Hematopoietic multipotent progenitor cell treated with erythropoietin and hydrocortisone succinate and interleukin-3 and kit ligand, for 15 days (in vitro differentiated cells): ENCODE measurements at regions not wholly inside any gene's neighbourhood (a gene's known extent, or its start where the extent isn't known, plus 50 kb on each side); places are given as distances from the start of the nearest gene placed in this dataset.
"Not testable (repeated sequence)": the region's sequence is repeated elsewhere in the genome, so short reads cannot be mapped to it uniquely, and the experiment has no call there.

Experiments
- DNase-seq: peaks from one replicate; pipeline ENCODE4 v3.0.0-alpha.2; 2015; ENCODE audit warnings: low spot score

- DNase-seq = no peak
Observed at GRCh38 chr10:84701370-84701720, 373.0 kb downstream of the CCSER2 start.

DNA sequence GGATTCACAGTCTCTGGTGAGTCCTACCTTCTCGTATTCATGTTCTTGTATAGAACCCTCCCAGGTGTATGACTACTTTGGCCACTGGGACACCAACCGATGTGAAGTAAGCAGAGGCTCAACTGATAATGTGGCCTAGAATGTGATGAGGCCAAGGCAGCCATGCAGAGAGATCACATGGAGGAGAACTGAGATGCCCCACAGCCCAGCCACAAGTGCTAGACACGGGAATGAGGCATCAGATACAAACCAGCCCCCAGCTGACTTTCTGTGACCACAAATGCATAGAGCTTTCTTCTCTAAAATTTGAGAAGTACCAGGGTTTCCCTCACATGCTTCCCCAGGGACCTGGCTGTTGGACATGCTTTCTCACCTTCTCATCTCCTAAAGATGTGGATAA lies 375.7 kb downstream of the CCSER2 start:
- no peak for DNase-seq

- DNase-seq = no peak
Observed at GRCh38 chr10:84706431-84706830, 378.0 kb downstream of the CCSER2 start.

- no peak for DNase-seq
Observed at GRCh38 chr10:84706875-84707274, 378.5 kb downstream of the CCSER2 start.

DNA sequence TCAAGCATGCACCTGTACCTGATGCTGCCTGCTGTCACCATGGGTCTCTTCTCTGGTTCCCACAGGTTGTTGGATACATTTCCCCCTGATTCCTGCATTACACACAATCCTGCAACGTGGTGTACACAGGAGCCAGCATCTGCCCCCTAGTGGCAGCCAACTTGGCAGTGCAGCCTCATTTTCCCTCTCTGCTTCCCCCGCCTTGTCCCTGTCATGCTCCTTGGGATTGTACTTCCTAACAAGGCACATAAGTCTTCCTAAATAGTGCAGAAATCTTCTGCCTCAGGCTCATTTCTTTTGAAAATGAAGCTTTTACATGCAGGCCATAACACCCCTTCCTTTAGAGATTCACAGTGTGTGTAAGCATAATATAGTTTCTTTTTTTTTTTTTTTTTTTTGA lies 387.5 kb downstream of the CCSER2 start:
- peak; percentile 10 for DNase-seq

GRCh38 chr10:84718877-84719616 lies 390.7 kb downstream of the CCSER2 start:
- no peak for DNase-seq

DNA sequence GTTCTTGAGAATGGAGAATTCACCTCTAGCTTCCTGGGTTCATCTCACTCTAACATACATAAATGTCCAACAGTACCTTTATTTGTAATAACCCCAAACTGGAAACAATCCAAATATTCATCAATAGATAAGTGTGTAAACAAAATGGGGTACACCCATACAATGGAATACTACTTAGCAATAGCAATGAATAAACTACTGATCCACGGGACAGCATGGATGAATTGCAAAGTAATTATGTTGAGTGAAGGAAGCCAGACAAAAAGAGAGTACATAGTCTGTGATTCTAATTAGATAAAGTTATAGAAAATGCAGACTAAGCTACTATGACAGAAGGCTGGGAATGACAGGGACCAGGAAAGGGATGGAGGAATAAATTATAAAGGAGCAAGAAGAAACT lies 391.3 kb downstream of the CCSER2 start:
- no peak for DNase-seq

DNA sequence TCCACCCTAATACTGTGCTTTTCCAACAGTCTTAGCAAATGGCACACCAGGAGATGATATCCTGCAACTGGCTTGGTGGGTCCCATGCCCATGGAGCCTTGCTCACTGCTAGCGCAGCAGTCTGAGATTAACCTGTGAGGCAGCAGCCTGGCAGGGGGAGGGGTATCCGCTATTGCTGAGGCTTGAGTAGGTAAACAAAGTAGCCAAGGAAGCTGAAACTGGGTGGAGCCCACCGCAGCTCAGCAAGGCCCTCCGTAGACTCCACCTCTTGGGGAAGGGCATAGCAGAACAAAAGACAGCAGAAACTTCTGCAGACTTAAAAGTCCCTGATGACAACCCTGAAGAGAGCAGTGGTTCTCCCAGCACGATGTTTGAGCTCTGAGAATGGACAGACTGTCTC lies 399.0 kb downstream of the CCSER2 start:
- DNase-seq = no peak

DNA sequence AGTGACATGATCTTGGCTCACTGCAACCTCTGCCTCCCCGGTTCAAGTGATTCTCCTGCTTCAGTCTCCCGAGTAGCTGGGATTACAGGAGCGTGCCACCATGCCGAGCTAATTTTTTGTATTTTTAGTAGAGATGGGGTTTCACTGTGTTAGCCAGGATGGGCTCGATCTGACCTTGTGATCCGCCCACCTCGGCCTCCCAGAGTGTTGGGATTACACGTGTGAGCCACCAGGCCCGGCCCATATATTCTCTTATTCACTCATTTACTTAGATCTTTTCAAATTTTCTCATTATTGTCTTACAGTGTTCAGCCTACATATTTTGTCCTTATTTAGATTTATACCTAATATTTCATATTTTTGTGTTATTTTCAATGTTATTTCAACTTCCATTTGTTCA lies 410.7 kb downstream of the CCSER2 start:
- not testable (repeated sequence) for DNase-seq

DNA sequence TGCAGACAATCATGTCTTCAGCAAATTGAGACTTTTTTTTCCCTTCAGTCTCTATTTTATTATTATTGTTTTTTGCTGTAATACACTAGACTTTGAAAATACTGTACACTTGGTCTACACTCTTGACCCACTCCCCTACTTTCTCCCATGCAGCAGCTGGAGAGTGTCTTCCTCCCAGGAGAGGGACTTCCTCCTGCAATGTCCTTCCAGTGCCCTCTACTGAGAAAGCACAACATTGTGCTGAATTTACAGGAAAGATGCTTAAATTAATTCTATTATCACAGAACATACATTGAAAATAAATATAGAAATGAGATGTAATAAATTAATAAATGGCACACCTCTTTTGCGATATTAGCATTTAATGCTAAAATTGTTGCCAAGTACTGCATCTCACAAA lies 411.3 kb downstream of the CCSER2 start:
- DNase-seq = no peak

- no peak for DNase-seq
Observed at GRCh38 chr10:84743483-84743882, 415.1 kb downstream of the CCSER2 start.

GRCh38 chr10:84755311-84755710 lies 426.9 kb downstream of the CCSER2 start:
- DNase-seq = no peak

DNA sequence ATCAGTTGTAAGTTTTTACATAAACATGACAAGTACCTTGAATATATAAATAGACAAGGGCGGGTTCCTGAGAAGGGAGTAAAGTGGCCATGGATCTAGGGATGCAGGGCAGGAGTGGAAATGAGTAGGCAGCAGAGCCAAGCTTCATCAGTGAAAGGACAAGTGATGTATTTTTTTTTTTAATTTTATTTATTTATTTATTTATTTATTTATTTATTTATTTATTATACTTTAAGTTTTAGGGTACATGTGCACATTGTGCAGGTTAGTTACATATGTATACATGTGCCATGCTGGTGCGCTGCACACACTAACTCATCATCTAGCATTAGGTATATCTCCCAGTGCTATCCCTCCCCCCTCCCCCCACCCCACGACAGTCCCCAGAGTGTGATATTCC lies 428.3 kb downstream of the CCSER2 start:
- DNase-seq = not testable (repeated sequence)

DNA sequence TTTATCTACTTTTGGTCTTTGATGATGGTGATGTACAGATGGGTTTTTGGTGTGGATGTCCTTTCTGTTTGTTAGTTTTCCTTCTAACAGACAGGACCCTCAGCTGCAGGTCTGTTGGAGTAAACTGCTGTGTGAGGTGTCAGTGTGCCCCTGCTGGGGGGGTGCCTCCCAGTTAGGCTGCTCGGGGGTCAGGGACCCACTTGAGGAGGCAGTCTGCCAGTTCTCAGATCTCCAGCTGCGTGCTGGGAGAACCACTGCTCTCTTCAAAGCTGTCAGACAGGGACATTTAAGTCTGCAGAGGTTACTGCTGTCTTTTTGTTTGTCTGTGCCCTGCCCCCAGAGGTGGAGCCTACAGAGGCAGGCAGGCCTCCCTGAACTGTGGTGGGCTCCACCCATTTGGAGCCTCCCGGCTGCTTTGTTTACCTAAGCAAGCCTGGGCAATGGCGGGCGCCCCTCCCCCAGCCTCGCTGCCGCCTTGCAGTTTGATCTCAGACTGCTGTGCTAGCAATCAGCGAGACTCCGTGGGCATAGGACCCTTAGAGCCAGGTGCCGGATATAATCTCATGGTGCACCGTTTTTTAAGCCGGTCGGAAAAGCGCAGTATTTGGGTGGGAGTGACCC lies 433.7 kb downstream of the CCSER2 start:
- not testable (repeated sequence) for DNase-seq

- DNase-seq = no peak
Observed at GRCh38 chr10:84762754-84763394, 434.5 kb downstream of the CCSER2 start.

GRCh38 chr10:84763965-84764364 lies 435.6 kb downstream of the CCSER2 start:
- no peak for DNase-seq

GRCh38 chr10:84765086-84765485 lies 436.7 kb downstream of the CCSER2 start:
- DNase-seq = no peak

- no peak for DNase-seq
Observed at GRCh38 chr10:84765656-84766055, 437.3 kb downstream of the CCSER2 start.

GRCh38 chr10:84766923-84767322 lies 438.5 kb downstream of the CCSER2 start:
- DNase-seq = no peak

DNA sequence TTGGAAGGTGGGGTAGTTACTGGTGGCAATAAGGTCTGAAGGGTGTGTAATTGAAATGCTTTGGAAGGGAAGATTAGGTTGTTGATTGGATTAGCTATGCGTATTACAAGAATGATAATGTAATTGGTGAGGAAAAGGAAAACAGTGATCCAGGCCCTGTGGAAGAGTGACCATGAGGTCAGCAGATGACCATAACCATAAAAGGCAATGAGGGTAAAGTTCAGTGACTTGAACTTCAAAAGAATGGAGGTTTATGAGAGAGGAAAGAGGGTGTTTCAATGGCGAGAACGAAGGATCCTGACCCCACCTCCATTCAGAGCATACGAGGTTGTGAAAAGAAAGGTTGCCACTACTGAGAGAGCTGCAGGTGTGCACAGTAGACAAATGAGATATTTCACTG lies 439.7 kb downstream of the CCSER2 start:
- DNase-seq = no peak

- DNase-seq = no peak
Observed at GRCh38 chr10:84770824-84771223, 442.4 kb downstream of the CCSER2 start.

DNA sequence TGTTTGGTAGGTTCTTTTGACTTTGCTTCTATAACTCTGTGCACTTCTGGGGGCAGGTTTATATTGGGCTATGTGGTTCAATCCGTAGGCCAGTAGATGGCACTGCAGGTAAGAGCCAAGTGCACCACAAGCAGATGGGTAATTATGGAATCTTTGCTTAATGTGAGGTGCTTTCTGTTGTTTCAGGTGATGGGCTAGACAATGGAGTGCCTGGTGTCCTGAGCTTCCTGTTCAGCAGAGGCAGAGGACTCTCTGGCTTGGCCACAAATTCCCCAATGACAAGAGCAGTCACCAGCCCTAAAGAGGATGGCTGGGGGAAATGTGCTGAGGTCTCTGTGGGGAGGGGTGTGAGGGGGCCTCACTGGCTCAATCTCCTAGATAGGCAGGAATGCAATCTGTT lies 455.0 kb downstream of the CCSER2 start:
- no peak for DNase-seq

- DNase-seq = no peak
Observed at GRCh38 chr10:84783909-84784308, 455.5 kb downstream of the CCSER2 start.

DNA sequence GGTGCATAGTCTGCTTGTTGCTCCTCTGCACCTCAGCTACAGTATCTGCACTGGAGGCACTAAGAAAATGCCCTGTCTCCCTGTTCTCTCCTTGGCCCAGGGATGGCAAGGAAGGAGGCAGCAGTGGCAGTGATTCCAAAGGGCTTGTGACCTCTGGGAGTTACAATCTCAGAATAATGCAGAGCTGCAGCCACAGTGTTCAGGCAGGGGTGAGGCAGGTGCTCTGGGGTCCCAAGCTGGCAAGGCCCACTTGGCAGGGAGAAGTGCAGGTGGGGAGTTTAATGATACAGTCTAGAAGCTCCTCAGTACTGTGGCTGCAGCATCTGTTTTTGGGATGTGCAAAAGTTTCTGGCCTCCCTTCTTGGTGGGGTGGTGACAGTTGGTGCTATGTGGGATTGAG lies 456.4 kb downstream of the CCSER2 start:
- no peak for DNase-seq
